GM18505 (cell line): ENCODE measurements at regions not wholly inside any gene's neighbourhood (a gene's known extent, or its start where the extent isn't known, plus 50 kb on each side); places are given as distances from the start of the nearest gene placed in this dataset.

ENCODE experiments used
- ATAC-seq: cut with Tn5 transposase; IDR thresholded peaks from one replicate; pipeline ENCODE4 v1.9.1; 2021; ENCODE audit not compliant: unreplicated experiment
- POLR2A ChIP-seq: IDR thresholded peaks from 4 replicates; pipeline ENCODE4 v1.6.1; 2011; ENCODE audit warnings: borderline replicate concordance; ENCODE audit not compliant: insufficient read depth, insufficient read length; ENCODE audit errors: extremely low read depth

DNA sequence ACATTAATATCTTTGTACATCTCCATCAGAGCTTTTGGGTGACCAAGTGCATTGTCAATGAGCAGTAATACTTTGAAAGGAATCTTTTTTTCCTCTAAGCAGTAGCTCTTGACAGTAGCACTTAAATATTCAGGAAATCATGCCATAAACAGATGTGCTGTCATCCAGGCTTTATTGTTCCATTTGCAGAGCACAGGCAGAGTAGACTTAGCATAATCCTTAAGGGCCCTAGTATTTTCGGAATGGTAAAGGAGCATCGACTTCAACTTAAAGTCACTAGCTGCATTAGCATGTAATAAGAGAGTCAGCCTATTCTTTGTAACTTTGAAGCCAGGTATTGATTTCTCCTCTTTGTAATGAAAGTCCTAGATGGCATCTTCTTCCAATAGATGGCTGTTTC, 121.8 kb upstream of the CWC22 start:
- TF ChIP-seq POLR2A, result no peak
- no peak for ATAC-seq

GRCh38 chr2:180125245-180125962, 118.3 kb upstream of the CWC22 start:
- ATAC-seq, result no peak
- no peak for TF ChIP-seq POLR2A

GRCh38 chr2:180124273-180125139, 117.4 kb upstream of the CWC22 start:
- ATAC-seq, result peak; percentile 53
- TF ChIP-seq POLR2A, result no peak

DNA sequence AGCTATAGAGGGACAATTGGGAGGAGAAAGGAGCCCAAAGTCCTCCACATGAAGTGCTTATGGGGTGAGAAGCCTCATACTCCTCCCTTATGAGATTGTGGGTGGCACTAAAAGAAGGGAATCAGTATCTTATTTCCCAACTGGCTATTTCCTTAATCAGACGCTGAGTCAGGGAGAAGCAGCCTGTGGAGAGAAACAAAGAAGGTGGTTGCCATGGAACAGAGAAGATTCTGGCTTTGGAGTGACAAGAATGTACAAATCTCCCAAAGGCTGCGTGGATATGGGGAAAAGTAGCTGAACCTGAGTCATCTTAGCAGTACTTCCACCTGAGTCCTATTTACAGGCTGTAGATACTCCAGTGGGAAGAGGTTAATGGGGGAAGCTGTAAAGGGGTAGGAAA, 115.8 kb upstream of the CWC22 start:
- ATAC-seq, result no peak
- no peak for TF ChIP-seq POLR2A

- no peak for ATAC-seq
- TF ChIP-seq POLR2A, result no peak
These were observed 108.6 kb upstream of the CWC22 start for GRCh38 chr2:180115675-180116074.

DNA sequence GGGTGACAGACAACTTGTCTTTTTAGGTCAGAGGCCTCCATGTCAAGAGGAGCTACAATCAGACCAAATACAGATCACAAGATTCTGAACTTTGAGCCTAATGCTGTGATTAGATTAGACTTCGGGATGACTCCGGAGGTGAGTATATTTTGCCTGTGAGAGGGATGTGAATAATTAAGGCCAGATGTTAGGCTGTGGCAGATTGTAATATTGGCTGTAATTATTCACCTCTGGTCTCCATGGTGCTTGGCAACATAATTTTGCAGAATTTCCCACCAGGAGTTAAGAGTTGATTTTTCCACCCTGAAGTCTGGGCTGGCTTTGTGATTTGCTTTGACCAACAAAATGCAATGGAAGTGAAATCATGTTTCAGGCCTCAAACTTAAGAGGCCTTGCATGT, 108.2 kb upstream of the CWC22 start:
- ATAC-seq, result no peak
- no peak for TF ChIP-seq POLR2A

- TF ChIP-seq POLR2A, result no peak
- ATAC-seq, result no peak
These were observed 104.8 kb upstream of the CWC22 start for GRCh38 chr2:180111901-180112300.

DNA sequence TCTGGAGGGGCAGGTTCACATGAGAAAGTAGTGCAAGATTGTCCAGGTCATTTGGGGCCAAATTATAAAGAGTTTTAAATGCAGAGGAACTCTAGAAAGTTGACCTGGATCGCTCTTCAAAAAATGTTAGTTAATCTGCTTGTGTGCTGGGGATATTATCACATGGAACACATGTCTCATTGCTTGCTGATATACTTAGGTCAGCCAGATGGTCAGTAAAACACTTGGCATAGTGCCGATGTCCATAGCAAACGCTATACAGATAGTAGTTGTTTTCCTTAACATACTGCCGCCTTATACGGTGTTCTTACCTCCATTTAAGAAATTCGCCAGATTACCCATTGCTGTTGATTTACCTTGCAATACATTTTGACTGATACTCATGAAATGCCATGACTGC, 103.4 kb upstream of the CWC22 start:
- no peak for ATAC-seq

GRCh38 chr2:180101846-180102245, 94.7 kb upstream of the CWC22 start:
- ATAC-seq, result no peak

More for the DNA sequence above, 103.4 kb upstream of the CWC22 start:
- no peak for TF ChIP-seq POLR2A

DNA sequence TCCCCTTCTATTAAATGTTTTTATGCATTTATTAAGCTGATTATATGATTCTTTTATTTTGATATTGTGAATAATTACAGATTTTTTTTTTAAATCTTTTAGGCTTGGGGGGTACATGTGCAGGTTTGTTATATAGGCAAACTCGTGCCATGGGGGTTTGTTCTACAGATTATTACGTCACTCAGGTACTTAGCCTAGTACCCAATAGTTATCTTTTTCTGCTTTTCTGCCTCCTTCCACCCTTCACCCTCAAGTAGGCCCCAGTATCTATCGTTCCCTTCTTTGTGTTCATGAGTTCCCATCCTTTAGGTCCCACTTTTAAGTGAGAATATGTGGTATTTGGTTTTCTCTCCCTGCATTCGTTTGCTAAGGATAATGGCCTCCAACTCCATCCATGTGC, 92.2 kb upstream of the CWC22 start:
- ATAC-seq, result no peak
- TF ChIP-seq POLR2A, result no peak

More at GRCh38 chr2:180101846-180102245, 94.7 kb upstream of the CWC22 start:
- no peak for TF ChIP-seq POLR2A

GRCh38 chr2:180085144-180085543, 78.0 kb upstream of the CWC22 start:
- TF ChIP-seq POLR2A, result no peak
- ATAC-seq, result no peak

DNA sequence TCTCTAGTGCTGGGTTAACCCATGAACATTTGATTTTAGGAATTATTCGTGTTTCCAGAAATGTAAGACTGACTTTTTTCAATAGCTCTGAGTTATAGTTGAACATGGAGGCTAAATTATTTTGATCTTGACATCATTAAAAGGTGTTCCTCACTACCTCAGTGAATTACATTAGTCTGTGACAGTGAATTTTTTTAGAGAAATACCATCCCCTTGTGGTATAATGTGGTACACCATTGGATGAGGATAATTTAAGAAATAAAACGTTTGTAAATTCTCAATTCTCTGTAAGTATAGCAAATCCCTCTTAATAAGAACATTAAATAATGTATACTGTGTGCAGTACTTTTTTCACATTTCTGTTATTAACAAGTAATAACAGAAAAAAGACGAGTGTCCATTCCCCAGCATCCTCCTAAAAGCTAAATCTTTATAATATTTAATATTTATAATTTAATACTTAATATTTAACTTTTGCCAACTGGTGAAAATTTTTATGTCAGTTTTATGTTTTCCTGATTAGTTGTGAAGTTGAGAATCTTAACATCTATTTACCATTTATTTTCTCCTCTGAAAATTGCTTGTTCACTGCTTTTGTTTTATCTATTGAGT, 70.3 kb upstream of the CWC22 start:
- TF ChIP-seq POLR2A, result no peak
- ATAC-seq, result no peak

GRCh38 chr2:180075870-180076269, 68.8 kb upstream of the CWC22 start:
- no peak for ATAC-seq
- TF ChIP-seq POLR2A, result no peak

- no peak for ATAC-seq
- TF ChIP-seq POLR2A, result no peak
These were observed 64.7 kb upstream of the CWC22 start for GRCh38 chr2:180071797-180072196.

GRCh38 chr2:180063494-180064092, 56.5 kb upstream of the CWC22 start:
- ATAC-seq, result no peak
- no peak for TF ChIP-seq POLR2A
